ENCODE measurements at regions not wholly inside any gene's neighbourhood (a gene's known extent, or its start where the extent isn't known, plus 50 kb on each side); places are given as distances from the start of the nearest gene placed in this dataset.

DNA sequence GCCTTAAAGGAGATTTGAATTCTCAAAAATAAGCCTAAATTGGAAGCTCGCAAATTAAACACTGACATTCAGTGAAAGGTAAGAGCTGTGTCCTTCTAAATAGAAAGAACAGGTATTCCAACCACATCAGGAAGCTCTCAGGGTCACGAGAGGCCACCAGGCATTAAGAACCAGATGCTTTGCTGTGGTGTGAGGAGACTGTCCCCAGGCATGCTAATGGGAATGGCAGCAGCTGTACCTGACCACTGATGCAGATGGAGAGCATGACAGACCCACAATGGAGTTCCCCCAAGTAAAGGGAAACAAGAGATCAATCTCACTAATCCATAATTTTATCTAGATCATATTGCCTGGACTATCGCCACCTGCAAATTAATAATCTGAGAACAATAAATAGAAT, 658.9 kb upstream of the NOX3 start:
- Histone ChIP-seq H3K27me3 (replicated peaks) (no peaks in the 10 kb centered on the region), H3K27ac (no peak overlapping the region), H3K36me3 (replicated peaks) (no peaks in the 10 kb centered on the region), H3K4me3 (ENCODE audit: low read depth, low read length) (no peak overlapping the region)
- TF ChIP-seq, protein P1, sequence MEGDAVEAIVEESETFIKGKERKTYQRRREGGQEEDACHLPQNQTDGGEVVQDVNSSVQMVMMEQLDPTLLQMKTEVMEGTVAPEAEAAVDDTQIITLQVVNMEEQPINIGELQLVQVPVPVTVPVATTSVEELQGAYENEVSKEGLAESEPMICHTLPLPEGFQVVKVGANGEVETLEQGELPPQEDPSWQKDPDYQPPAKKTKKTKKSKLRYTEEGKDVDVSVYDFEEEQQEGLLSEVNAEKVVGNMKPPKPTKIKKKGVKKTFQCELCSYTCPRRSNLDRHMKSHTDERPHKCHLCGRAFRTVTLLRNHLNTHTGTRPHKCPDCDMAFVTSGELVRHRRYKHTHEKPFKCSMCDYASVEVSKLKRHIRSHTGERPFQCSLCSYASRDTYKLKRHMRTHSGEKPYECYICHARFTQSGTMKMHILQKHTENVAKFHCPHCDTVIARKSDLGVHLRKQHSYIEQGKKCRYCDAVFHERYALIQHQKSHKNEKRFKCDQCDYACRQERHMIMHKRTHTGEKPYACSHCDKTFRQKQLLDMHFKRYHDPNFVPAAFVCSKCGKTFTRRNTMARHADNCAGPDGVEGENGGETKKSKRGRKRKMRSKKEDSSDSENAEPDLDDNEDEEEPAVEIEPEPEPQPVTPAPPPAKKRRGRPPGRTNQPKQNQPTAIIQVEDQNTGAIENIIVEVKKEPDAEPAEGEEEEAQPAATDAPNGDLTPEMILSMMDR (IDR thresholded peaks at IDR 0.05; ENCODE audit: low read depth, low read length, missing control alignments) = no peak
- no peak for DNase-seq
- in situ Hi-C loops (cut with HindIII; ENCODE audit: low pct_ligation_motif_present, low sequenced_read_pairs) = no loop called here

- in situ Hi-C loops (cut with HindIII; ENCODE audit: low pct_ligation_motif_present, low sequenced_read_pairs) = no loop called here
- TF ChIP-seq, protein P1 (IDR thresholded peaks at IDR 0.05; ENCODE audit: low read depth, low read length, missing control alignments) = no peak
- H3K27me3 ChIP-seq (replicated peaks) = no peaks in the 10 kb centered on the region
Measured at GRCh38 chr6:156113631-156114030, 658.0 kb upstream of the NOX3 start.

DNA sequence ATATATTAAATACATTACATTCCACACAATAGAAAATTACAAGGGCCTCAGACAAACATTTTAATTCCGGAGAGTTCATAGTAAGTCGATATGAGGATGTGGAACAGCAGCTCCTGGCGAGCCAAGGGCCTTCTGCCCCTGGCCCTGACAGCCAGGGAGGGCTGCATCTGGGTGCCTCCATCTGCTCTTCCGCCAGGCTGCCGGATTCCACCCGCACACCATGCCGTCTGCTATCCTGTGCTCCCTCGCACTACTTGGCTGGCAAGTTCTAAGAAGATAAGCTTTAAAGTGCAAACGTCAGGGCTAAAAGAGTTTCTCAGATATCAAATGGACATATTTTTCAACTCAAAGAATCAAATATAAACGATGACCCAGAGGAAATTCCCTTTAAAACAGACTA, 656.3 kb upstream of the NOX3 start:
- Histone ChIP-seq H3K27ac (no peak overlapping the region), H3K36me3 (replicated peaks) (no peaks in the 10 kb centered on the region), H3K27me3 (replicated peaks) (no peaks in the 10 kb centered on the region), H3K4me3 (ENCODE audit: low read depth, low read length) (no peak overlapping the region)
- no peak for DNase-seq
- in situ Hi-C loops (cut with HindIII; ENCODE audit: low pct_ligation_motif_present, low sequenced_read_pairs) = no loop called here
- TF ChIP-seq, protein P1 (IDR thresholded peaks at IDR 0.05; ENCODE audit: low read depth, low read length, missing control alignments) = no peak

More at GRCh38 chr6:156113631-156114030, 658.0 kb upstream of the NOX3 start:
- no peak for DNase-seq
- H3K4me3 ChIP-seq (ENCODE audit: low read depth, low read length) = no peak overlapping the region
- H3K36me3 ChIP-seq (replicated peaks) = no peaks in the 10 kb centered on the region
- no peak overlapping the region for H3K27ac ChIP-seq

DNA sequence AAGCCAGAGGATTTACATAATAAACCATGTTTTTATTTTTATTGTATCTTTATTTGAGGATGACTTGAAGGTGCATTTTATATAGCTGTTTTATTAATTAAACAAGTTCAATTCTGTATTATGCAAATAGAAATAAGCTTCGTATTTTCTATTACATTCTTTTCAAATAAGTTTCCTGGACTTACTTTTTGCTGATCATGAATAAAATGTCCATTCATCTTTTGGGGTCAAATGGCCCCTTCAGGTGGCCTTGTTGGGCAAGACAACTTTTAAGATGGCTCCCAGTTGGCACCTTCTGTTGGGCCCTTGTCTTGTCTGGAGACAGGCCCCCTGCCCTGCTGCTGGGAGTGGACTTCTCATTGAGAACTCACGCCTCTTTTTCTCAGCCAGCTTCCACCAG, 654.6 kb upstream of the NOX3 start:
- Histone ChIP-seq H3K27me3 (replicated peaks) (no peaks in the 10 kb centered on the region), H3K27ac (no peak overlapping the region), H3K4me3 (ENCODE audit: low read depth, low read length) (no peak overlapping the region), H3K36me3 (replicated peaks) (no peaks in the 10 kb centered on the region)
- in situ Hi-C loops (cut with HindIII; ENCODE audit: low pct_ligation_motif_present, low sequenced_read_pairs) = no loop called here
- DNase-seq = no peak
- TF ChIP-seq, protein P1 (IDR thresholded peaks at IDR 0.05; ENCODE audit: low read depth, low read length, missing control alignments) = no peak

- in situ Hi-C loops (cut with HindIII; ENCODE audit: low pct_ligation_motif_present, low sequenced_read_pairs) = no loop called here
- Histone ChIP-seq H3K4me3 (ENCODE audit: low read depth, low read length) (no peak overlapping the region), H3K36me3 (replicated peaks) (no peaks in the 10 kb centered on the region), H3K27me3 (replicated peaks) (no peaks in the 10 kb centered on the region), H3K27ac (no peak overlapping the region)
- TF ChIP-seq, protein P1 (IDR thresholded peaks at IDR 0.05; ENCODE audit: low read depth, low read length, missing control alignments) = no peak
- no peak for DNase-seq
Measured at GRCh38 chr6:156109713-156110112, 654.1 kb upstream of the NOX3 start.

DNA sequence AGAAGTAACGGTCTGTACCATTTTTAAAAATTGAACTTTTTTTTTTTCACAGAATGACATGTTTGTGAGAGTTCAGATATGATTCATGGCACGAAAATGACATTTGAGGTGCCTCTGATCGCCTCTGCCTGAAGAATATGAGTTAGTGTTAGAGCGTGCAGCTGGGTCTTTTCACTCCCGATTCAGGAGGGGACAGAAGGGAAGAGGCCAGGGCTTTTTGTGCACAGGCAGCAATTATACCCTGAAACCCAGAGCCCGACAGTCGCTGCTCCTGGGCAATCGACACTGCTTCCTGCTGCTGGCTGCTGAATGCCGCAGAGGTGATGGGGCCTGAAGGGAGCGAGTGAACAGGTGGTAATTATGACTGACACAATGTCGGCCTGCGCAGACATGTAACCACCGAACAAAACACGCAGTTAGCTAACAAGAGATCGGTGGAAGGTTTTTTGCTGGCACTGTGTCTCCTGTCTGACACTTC, 652.0 kb upstream of the NOX3 start:
- TF ChIP-seq, protein P1 (IDR thresholded peaks at IDR 0.05; ENCODE audit: low read depth, low read length, missing control alignments) = no peak
- DNase-seq = no peak
- Histone ChIP-seq H3K4me3 (ENCODE audit: low read depth, low read length) (no peak overlapping the region), H3K27me3 (replicated peaks) (no peaks in the 10 kb centered on the region), H3K36me3 (replicated peaks) (no peaks in the 10 kb centered on the region), H3K27ac (no peak overlapping the region)
- in situ Hi-C loops (cut with HindIII; ENCODE audit: low pct_ligation_motif_present, low sequenced_read_pairs) = no loop called here
